ENCODE measurements at regions not wholly inside any gene's neighbourhood (a gene's known extent, or its start where the extent isn't known, plus 50 kb on each side); places are given as distances from the start of the nearest gene placed in this dataset.

DNA sequence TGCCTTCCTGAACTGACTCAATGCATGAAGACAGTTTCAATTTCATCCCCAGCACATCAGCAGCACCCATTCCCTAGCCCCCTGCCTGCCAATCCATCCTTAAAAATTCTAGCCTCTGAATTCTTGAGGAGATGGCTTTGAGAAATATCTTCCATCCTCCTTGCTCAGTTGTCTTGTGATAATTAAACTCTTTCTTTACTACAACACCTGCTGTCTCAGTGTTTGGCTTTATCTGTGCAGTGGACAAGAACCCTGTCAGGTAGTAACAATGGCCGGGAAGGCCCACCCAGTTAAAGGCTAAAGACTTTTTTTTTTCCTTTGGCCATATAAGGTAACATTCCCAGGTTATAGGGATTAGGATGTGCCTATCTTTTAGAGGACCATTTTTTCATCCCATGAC lies 114.4 kb upstream of the NAP1L1 start:
- no peak for TF ChIP-seq MYC (IDR thresholded peaks at IDR 0.05; ENCODE audit: borderline replicate concordance, low read length)
- TF ChIP-seq CBX8 (IDR thresholded peaks at IDR 0.05) = no peak
- TF ChIP-seq, protein P1, sequence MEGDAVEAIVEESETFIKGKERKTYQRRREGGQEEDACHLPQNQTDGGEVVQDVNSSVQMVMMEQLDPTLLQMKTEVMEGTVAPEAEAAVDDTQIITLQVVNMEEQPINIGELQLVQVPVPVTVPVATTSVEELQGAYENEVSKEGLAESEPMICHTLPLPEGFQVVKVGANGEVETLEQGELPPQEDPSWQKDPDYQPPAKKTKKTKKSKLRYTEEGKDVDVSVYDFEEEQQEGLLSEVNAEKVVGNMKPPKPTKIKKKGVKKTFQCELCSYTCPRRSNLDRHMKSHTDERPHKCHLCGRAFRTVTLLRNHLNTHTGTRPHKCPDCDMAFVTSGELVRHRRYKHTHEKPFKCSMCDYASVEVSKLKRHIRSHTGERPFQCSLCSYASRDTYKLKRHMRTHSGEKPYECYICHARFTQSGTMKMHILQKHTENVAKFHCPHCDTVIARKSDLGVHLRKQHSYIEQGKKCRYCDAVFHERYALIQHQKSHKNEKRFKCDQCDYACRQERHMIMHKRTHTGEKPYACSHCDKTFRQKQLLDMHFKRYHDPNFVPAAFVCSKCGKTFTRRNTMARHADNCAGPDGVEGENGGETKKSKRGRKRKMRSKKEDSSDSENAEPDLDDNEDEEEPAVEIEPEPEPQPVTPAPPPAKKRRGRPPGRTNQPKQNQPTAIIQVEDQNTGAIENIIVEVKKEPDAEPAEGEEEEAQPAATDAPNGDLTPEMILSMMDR (IDR thresholded peaks at IDR 0.05) = no peak
- TF ChIP-seq HMGXB4 (CRISPR knock-in tag; IDR thresholded peaks at IDR 0.05; ENCODE audit: borderline replicate concordance) = no peak
- TF ChIP-seq MAZ (IDR thresholded peaks at IDR 0.05; ENCODE audit: borderline replicate concordance, low read depth, low read length) = no peak
- TF ChIP-seq EP300 (IDR thresholded peaks at IDR 0.05) = no peak
- TF ChIP-seq RAD21 (conservative IDR thresholded peaks at IDR 0.05 in 1 of 2, IDR thresholded peaks at IDR 0.05 in 1 of 2) = no peak
- no peak for TF ChIP-seq POLR2A (IDR thresholded peaks at IDR 0.05; ENCODE audit: low read length)
- TF ChIP-seq CEBPB (IDR thresholded peaks at IDR 0.05) = no peak
- TF ChIP-seq, protein P2, sequence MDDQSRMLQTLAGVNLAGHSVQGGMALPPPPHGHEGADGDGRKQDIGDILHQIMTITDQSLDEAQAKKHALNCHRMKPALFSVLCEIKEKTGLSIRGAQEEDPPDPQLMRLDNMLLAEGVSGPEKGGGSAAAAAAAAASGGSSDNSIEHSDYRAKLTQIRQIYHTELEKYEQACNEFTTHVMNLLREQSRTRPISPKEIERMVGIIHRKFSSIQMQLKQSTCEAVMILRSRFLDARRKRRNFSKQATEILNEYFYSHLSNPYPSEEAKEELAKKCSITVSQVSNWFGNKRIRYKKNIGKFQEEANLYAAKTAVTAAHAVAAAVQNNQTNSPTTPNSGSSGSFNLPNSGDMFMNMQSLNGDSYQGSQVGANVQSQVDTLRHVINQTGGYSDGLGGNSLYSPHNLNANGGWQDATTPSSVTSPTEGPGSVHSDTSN (IDR thresholded peaks at IDR 0.05) = no peak
- no peak for TF ChIP-seq RFX5 (IDR thresholded peaks at IDR 0.05)
- TF ChIP-seq HDAC2 (IDR thresholded peaks at IDR 0.05) = no peak
- TF ChIP-seq PHF8 (IDR thresholded peaks at IDR 0.05; ENCODE audit: borderline replicate concordance, low read depth) = no peak
- no peak for TF ChIP-seq ZFP36 (IDR thresholded peaks at IDR 0.05; ENCODE audit: borderline replicate concordance, partially characterized antibody)
